ENCODE measurements at regions not wholly inside any gene's neighbourhood (a gene's known extent, or its start where the extent isn't known, plus 50 kb on each side); places are given as distances from the start of the nearest gene placed in this dataset.

GRCh38 chr18:39751921-39752320 lies 2186.3 kb upstream of the CELF4 start:
- no peak for TF ChIP-seq CTCF (conservative IDR thresholded peaks at IDR 0.05 in 1 of 2, IDR thresholded peaks at IDR 0.05 in 1 of 2; ENCODE audit: extremely low read depth in 1 of 2, insufficient read depth in 1 of 2, low read depth in 1 of 2, low read length in 2 of 2)
- no peak for TF ChIP-seq EZH2 (IDR thresholded peaks at IDR 0.05; ENCODE audit: borderline replicate concordance, low read length)
